GM12865 (cell line): ENCODE measurements at regions not wholly inside any gene's neighbourhood (a gene's known extent, or its start where the extent isn't known, plus 50 kb on each side); places are given as distances from the start of the nearest gene placed in this dataset.

Source experiments
- DNase-seq: peaks from one replicate; pipeline ENCODE4 v3.0.0; 2010; ENCODE audit warnings: low read depth
- H3K4me3 ChIP-seq: 2 replicates; pipeline ENCODE4 v1.5.1; 2011; ENCODE audit warnings: mild to moderate bottlenecking, low read depth, low read length, control low read depth
- CTCF ChIP-seq: IDR thresholded peaks from 2 replicates; pipeline ENCODE4 v1.5.1; 2011; ENCODE audit warnings: low read length, control low read depth, low read depth, inconsistent platforms; ENCODE audit not compliant: insufficient read depth; ENCODE audit errors: missing control alignments

DNA sequence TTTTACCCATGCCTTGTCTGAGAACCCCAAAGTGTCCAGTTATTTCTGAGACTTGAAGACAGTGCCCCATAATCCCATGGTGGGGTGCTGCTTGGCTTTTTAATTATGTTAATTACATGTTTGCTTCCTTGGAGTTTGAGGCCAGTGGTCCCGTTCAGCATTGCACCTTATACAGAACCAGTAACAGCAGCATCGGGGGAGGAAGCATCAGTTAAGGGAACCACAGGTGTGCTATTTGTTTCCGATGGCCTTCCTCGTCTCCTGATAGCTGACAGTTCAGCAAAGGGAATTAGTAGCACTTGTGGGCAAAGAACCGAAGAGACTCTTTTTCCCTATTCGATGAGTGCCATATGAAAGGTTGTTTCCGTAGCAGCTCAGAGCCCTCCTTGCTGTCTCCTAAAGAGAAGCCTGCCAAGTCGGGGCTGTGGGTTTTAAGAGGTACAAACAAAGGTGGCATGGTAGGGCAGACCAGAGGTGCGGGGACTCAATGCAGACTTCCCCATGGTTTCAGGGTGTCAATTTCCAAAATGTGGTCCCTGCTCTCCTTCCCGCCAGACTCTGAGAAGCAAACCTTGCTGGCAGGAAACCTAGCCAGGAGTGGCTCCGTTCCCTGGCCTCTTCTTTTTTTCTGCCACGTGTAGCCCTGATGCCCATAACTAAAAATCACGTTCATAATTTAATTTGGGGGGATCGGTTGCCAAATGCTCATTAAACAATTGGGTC, 225.2 kb upstream of the TSHZ3 start:
- no peak for TF ChIP-seq CTCF
- no peak for DNase-seq

DNA sequence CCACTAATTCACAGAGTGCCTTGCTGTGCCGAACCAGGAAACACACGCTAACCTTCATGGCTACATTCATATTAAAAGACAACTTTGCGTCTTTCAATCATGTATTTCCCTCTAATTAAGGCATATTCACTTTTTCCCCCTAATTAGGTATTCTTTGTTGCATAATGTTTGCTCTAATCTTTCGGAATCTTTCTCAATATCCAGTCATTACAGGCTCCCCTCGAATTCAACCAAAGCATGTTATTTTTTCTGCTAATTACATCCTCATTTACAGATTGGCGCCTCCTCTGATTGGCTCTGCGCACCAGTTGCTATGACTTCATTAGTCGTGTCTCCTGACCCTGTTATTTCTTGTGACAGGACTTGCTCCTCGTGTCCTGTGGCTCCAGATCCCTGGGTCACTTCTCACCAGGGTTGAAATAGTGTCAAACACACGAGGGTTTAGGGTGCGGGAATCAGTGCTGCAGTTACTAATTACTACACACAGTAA, 226.7 kb upstream of the TSHZ3 start:
- no peak for DNase-seq
- no peak for TF ChIP-seq CTCF
- H3K4me3 ChIP-seq, result no peak overlapping the region

More for the DNA sequence above, 225.2 kb upstream of the TSHZ3 start:
- H3K4me3 ChIP-seq, result no peak overlapping the region

- TF ChIP-seq CTCF, result no peak
These were observed 229.1 kb upstream of the TSHZ3 start for GRCh38 chr19:31578326-31578725.

GRCh38 chr19:31583148-31583547, 233.9 kb upstream of the TSHZ3 start:
- no peak for TF ChIP-seq CTCF
- no peak overlapping the region for H3K4me3 ChIP-seq
- no peak for DNase-seq

More at GRCh38 chr19:31578326-31578725, 229.1 kb upstream of the TSHZ3 start:
- no peak overlapping the region for H3K4me3 ChIP-seq
- DNase-seq, result no peak

- no peak for DNase-seq
- no peak for TF ChIP-seq CTCF
- no peak overlapping the region for H3K4me3 ChIP-seq
These were observed 237.0 kb upstream of the TSHZ3 start for GRCh38 chr19:31586282-31586681.

GRCh38 chr19:31589109-31589508, 239.9 kb upstream of the TSHZ3 start:
- no peak overlapping the region for H3K4me3 ChIP-seq
- TF ChIP-seq CTCF, result no peak
- DNase-seq, result no peak

DNA sequence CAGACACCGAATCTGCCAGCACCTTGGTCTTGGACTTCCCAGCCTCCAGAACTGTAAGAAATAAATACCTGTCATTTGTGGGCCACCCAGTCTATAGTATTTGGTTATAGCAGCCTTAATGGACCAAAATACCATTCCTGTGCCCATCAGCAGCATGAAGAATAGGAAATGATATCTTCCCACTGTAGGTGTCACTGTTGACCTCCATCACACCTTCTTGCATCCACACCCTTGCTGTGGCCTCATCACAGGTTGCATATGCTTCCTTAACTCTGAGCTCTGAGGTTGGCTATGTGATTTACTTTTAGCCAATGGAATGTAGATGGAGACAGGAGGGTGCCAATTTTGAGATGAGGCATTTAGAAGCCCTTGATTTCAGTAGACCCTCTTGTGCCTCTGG, 242.0 kb upstream of the TSHZ3 start:
- no peak for DNase-seq
- H3K4me3 ChIP-seq, result no peak overlapping the region
- no peak for TF ChIP-seq CTCF
